GM23338 (cell line): ENCODE measurements at regions not wholly inside any gene's neighbourhood (a gene's known extent, or its start where the extent isn't known, plus 50 kb on each side); places are given as distances from the start of the nearest gene placed in this dataset.

Source experiments
- CTCF ChIP-seq, 2 experiments: fragments of 200-600 bp in 1 of 2; sonication (generic) in 1 of 2; conservative IDR thresholded peaks; 2 replicates each; pipeline versions ENCODE4 v1.5.1 to v1.6.1; 2016 to 2017; ENCODE audit warnings: antibody characterized with exemption in 2 of 2, low read depth in 2 of 2, mild to moderate bottlenecking in 2 of 2, moderate library complexity in 1 of 2
- EZH2 ChIP-seq: fragments of 200-600 bp; sonication (generic); IDR thresholded peaks from one replicate; pipeline ENCODE4 v1.8.0; 2017; ENCODE audit warnings: antibody characterized with exemption, mild to moderate bottlenecking, low read depth; ENCODE audit not compliant: unreplicated experiment
- POLR2AphosphoS5 ChIP-seq: IDR thresholded peaks from 2 replicates; pipeline ENCODE4 v1.6.1; 2016; ENCODE audit warnings: antibody characterized with exemption, low read depth
- TF ChIP-seq, protein P1 (sequence below): IDR thresholded peaks from one replicate; pipeline ENCODE4 v1.6.1; 2018; ENCODE audit warnings: antibody characterized with exemption; ENCODE audit not compliant: unreplicated experiment

GRCh38 chr2:54059986-54060385 is 55.4 kb upstream of the ACYP2 start:
- TF ChIP-seq CTCF (conservative IDR thresholded peaks at IDR 0.05; ENCODE audit: low read depth in 2 of 2) (no peak), POLR2AphosphoS5 (no peak), EZH2 (no peak)
- TF ChIP-seq, protein P1, sequence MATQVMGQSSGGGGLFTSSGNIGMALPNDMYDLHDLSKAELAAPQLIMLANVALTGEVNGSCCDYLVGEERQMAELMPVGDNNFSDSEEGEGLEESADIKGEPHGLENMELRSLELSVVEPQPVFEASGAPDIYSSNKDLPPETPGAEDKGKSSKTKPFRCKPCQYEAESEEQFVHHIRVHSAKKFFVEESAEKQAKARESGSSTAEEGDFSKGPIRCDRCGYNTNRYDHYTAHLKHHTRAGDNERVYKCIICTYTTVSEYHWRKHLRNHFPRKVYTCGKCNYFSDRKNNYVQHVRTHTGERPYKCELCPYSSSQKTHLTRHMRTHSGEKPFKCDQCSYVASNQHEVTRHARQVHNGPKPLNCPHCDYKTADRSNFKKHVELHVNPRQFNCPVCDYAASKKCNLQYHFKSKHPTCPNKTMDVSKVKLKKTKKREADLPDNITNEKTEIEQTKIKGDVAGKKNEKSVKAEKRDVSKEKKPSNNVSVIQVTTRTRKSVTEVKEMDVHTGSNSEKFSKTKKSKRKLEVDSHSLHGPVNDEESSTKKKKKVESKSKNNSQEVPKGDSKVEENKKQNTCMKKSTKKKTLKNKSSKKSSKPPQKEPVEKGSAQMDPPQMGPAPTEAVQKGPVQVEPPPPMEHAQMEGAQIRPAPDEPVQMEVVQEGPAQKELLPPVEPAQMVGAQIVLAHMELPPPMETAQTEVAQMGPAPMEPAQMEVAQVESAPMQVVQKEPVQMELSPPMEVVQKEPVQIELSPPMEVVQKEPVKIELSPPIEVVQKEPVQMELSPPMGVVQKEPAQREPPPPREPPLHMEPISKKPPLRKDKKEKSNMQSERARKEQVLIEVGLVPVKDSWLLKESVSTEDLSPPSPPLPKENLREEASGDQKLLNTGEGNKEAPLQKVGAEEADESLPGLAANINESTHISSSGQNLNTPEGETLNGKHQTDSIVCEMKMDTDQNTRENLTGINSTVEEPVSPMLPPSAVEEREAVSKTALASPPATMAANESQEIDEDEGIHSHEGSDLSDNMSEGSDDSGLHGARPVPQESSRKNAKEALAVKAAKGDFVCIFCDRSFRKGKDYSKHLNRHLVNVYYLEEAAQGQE, result no peak
